ENCODE measurements at regions not wholly inside any gene's neighbourhood (a gene's known extent, or its start where the extent isn't known, plus 50 kb on each side); places are given as distances from the start of the nearest gene placed in this dataset.

DNA sequence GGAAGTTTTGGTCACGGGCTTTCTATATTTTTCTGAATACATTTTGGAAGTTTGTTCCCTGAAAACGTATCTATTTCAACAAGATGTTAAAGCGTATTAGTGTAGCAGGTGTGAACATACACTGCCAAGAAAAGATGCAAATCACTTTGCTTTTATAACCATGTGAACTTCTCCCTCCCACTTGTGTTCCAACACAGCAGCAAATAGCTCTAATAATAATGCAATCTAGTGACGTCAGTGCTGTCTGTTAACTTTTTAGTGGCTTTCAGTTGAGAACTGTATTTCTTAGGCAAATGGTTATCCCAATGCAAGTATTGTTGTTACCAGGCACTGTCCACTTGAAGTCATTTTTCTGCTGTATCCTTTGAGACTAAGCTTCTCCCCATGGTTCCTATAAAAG is 188.4 kb upstream of the IGFBP3 start:
- TF ChIP-seq, protein P1, sequence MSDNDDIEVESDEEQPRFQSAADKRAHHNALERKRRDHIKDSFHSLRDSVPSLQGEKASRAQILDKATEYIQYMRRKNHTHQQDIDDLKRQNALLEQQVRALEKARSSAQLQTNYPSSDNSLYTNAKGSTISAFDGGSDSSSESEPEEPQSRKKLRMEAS (IDR thresholded peaks at IDR 0.05), result no peak
- TF ChIP-seq FOXA2 (IDR thresholded peaks at IDR 0.05) (no peak), JUND (IDR thresholded peaks at IDR 0.05) (no peak), TAF1 (conservative IDR thresholded peaks at IDR 0.05) (no peak), RAD21 (IDR thresholded peaks at IDR 0.05) (no peak), CTCF (IDR thresholded peaks at IDR 0.05; ENCODE audit: low read depth, low read length, missing input control) (no peak), NR2F2 (IDR thresholded peaks at IDR 0.05) (no peak), SP1 (IDR thresholded peaks at IDR 0.05) (no peak)

Data from liver (tissue), 3 donors.